Activated CD4-positive, alpha-beta memory T cell treated with anti-CD3 and anti-CD28 coated beads for 36 hours (primary cell): ENCODE measurements at regions not wholly inside any gene's neighbourhood (a gene's known extent, or its start where the extent isn't known, plus 50 kb on each side); places are given as distances from the start of the nearest gene placed in this dataset.

Experiments used
- CTCF ChIA-PET: fragments of 350-600 bp; sonication (Branson Sonifier 250); formaldehyde crosslinking; loops from one replicate; lab custom pipeline; 2021; ENCODE audit warnings: antibody characterized with exemption, inconsistent platforms; lab: Charles Lee
- POLR2A ChIA-PET: fragments of 350-600 bp; sonication (Branson Sonifier 250); formaldehyde crosslinking; loops from one replicate; lab custom pipeline; 2021; ENCODE audit warnings: antibody characterized with exemption; lab: Charles Lee
- DNase-seq: peaks from one replicate; pipeline ENCODE4 v3.0.0-alpha.2; 2020
- H3K27ac Mint-ChIP-seq: one replicate; pipeline ENCODE4 v1.8.0; 2021; ENCODE audit warnings: mixed read lengths
- H3K27me3 Mint-ChIP-seq: one replicate; pipeline ENCODE4 v1.8.0; 2021; ENCODE audit warnings: mixed read lengths
- H3K36me3 Mint-ChIP-seq: one replicate; pipeline ENCODE4 v1.8.0; 2021; ENCODE audit warnings: mixed read lengths
- H3K4me1 Mint-ChIP-seq: one replicate; pipeline ENCODE4 v1.8.0; 2021; ENCODE audit warnings: low read depth, mixed read lengths
- H3K4me3 Mint-ChIP-seq: one replicate; pipeline ENCODE4 v1.8.0; 2021; ENCODE audit warnings: mild to moderate bottlenecking, mixed read lengths
- H3K9me3 Mint-ChIP-seq: one replicate; pipeline ENCODE4 v1.8.0; 2021; ENCODE audit warnings: mixed read lengths
- intact Hi-C: fragments of 100-400 bp; cut with micrococcal nuclease; formaldehyde crosslinking; loops from one replicate; pipeline ENCODE4 v1.15.1; 2023

GRCh38 chr9:73775757-73776156 is 624.1 kb downstream of the ANXA1 start:
- Mint-ChIP-seq H3K27ac (no peak overlapping the region), H3K4me3 (no peak overlapping the region), H3K4me1 (no peaks in the 10 kb centered on the region), H3K27me3 (no peaks in the 10 kb centered on the region), H3K36me3 (no peaks in the 10 kb centered on the region), H3K9me3 (no peaks in the 10 kb centered on the region)
- CTCF ChIA-PET, result no interaction called here
- POLR2A ChIA-PET, result no interaction called here
- DNase-seq, result no peak
- intact Hi-C loops, result no loop called here

GRCh38 chr9:73780916-73781315 is 629.3 kb downstream of the ANXA1 start:
- no peak overlapping the region for H3K4me3 Mint-ChIP-seq
- no peak for DNase-seq
- H3K27me3 Mint-ChIP-seq, result no peaks in the 10 kb centered on the region
- ChIA-PET CTCF (no interaction called here), POLR2A (no interaction called here)
- H3K4me1 Mint-ChIP-seq, result no peaks in the 10 kb centered on the region
- intact Hi-C loops, result no loop called here
- H3K27ac Mint-ChIP-seq, result no peak overlapping the region
- peaks cover 8% of the 10 kb centered on the region for H3K9me3 Mint-ChIP-seq
- H3K36me3 Mint-ChIP-seq, result no peaks in the 10 kb centered on the region

GRCh38 chr9:73782166-73782565 is 630.5 kb downstream of the ANXA1 start:
- POLR2A ChIA-PET, result no interaction called here
- CTCF ChIA-PET, result no interaction called here

GRCh38 chr9:73799446-73799845 is 647.8 kb downstream of the ANXA1 start:
- no peaks in the 10 kb centered on the region for H3K36me3 Mint-ChIP-seq
- intact Hi-C loops, result no loop called here
- H3K9me3 Mint-ChIP-seq, result no peaks in the 10 kb centered on the region
- no peaks in the 10 kb centered on the region for H3K27me3 Mint-ChIP-seq
- no peak overlapping the region for H3K27ac Mint-ChIP-seq
- CTCF ChIA-PET, result no interaction called here
- DNase-seq, result no peak
- H3K4me1 Mint-ChIP-seq, result no peaks in the 10 kb centered on the region
- POLR2A ChIA-PET, result no interaction called here
- H3K4me3 Mint-ChIP-seq, result no peak overlapping the region

More at GRCh38 chr9:73782166-73782565, 630.5 kb downstream of the ANXA1 start:
- Mint-ChIP-seq H3K4me1 (no peaks in the 10 kb centered on the region), H3K4me3 (no peak overlapping the region), H3K27me3 (no peaks in the 10 kb centered on the region), H3K27ac (no peak overlapping the region), H3K36me3 (no peaks in the 10 kb centered on the region), H3K9me3 (peaks cover 8% of the 10 kb centered on the region)
- intact Hi-C loops, result no loop called here
- DNase-seq, result no peak

- POLR2A ChIA-PET, result no interaction called here
- Mint-ChIP-seq H3K4me3 (no peak overlapping the region), H3K27ac (no peak overlapping the region), H3K9me3 (no peaks in the 10 kb centered on the region), H3K4me1 (no peaks in the 10 kb centered on the region), H3K36me3 (no peaks in the 10 kb centered on the region), H3K27me3 (no peaks in the 10 kb centered on the region)
- intact Hi-C loops, result no loop called here
- DNase-seq, result no peak
- CTCF ChIA-PET, result no interaction called here
Observed at GRCh38 chr9:73805111-73805510, 653.4 kb downstream of the ANXA1 start.

- DNase-seq, result no peak
- Mint-ChIP-seq H3K27ac (no peak overlapping the region), H3K9me3 (no peaks in the 10 kb centered on the region), H3K4me3 (no peak overlapping the region), H3K4me1 (no peaks in the 10 kb centered on the region), H3K27me3 (no peaks in the 10 kb centered on the region), H3K36me3 (no peaks in the 10 kb centered on the region)
- CTCF ChIA-PET, result no interaction called here
- intact Hi-C loops, result no loop called here
- POLR2A ChIA-PET, result no interaction called here
Observed at GRCh38 chr9:73805853-73806458, 654.3 kb downstream of the ANXA1 start.

GRCh38 chr9:73806876-73807275 is 655.2 kb downstream of the ANXA1 start:
- intact Hi-C loops, result no loop called here
- Mint-ChIP-seq H3K27ac (no peak overlapping the region), H3K27me3 (no peaks in the 10 kb centered on the region), H3K4me3 (no peak overlapping the region), H3K4me1 (no peaks in the 10 kb centered on the region), H3K9me3 (no peaks in the 10 kb centered on the region), H3K36me3 (no peaks in the 10 kb centered on the region)
- DNase-seq, result no peak
- ChIA-PET CTCF (no interaction called here), POLR2A (no interaction called here)

GRCh38 chr9:73807952-73808351 is 656.3 kb downstream of the ANXA1 start:
- Mint-ChIP-seq H3K27me3 (no peaks in the 10 kb centered on the region), H3K36me3 (no peaks in the 10 kb centered on the region), H3K4me1 (no peaks in the 10 kb centered on the region), H3K27ac (no peak overlapping the region), H3K4me3 (no peak overlapping the region), H3K9me3 (no peaks in the 10 kb centered on the region)
- intact Hi-C loops, result no loop called here
- no peak for DNase-seq
- POLR2A ChIA-PET, result no interaction called here
- CTCF ChIA-PET, result no interaction called here

- ChIA-PET CTCF (no interaction called here), POLR2A (no interaction called here)
- DNase-seq, result no peak
- Mint-ChIP-seq H3K4me1 (no peaks in the 10 kb centered on the region), H3K27ac (no peak overlapping the region), H3K36me3 (no peaks in the 10 kb centered on the region), H3K4me3 (no peak overlapping the region), H3K27me3 (no peaks in the 10 kb centered on the region), H3K9me3 (no peaks in the 10 kb centered on the region)
- intact Hi-C loops, result no loop called here
Observed at GRCh38 chr9:73810585-73811215, 659.0 kb downstream of the ANXA1 start.

- DNase-seq, result no peak
- Mint-ChIP-seq H3K4me1 (no peaks in the 10 kb centered on the region), H3K4me3 (no peak overlapping the region), H3K27me3 (no peaks in the 10 kb centered on the region), H3K36me3 (no peaks in the 10 kb centered on the region), H3K9me3 (no peaks in the 10 kb centered on the region), H3K27ac (no peak overlapping the region)
- ChIA-PET POLR2A (no interaction called here), CTCF (no interaction called here)
- intact Hi-C loops, result no loop called here
Observed at GRCh38 chr9:73813546-73813945, 661.9 kb downstream of the ANXA1 start.

GRCh38 chr9:73816905-73817304 is 665.2 kb downstream of the ANXA1 start:
- H3K27ac Mint-ChIP-seq, result no peak overlapping the region
- no peak for DNase-seq
- no peak overlapping the region for H3K4me3 Mint-ChIP-seq
- intact Hi-C loops, result no loop called here
- H3K4me1 Mint-ChIP-seq, result no peaks in the 10 kb centered on the region
- no peaks in the 10 kb centered on the region for H3K9me3 Mint-ChIP-seq
- H3K36me3 Mint-ChIP-seq, result no peaks in the 10 kb centered on the region
- H3K27me3 Mint-ChIP-seq, result no peaks in the 10 kb centered on the region
- ChIA-PET CTCF (no interaction called here), POLR2A (no interaction called here)

GRCh38 chr9:73824671-73825070 is 672.5 kb upstream of the RORB start:
- no peaks in the 10 kb centered on the region for H3K36me3 Mint-ChIP-seq
- DNase-seq, result no peak
- H3K4me1 Mint-ChIP-seq, result no peaks in the 10 kb centered on the region
- ChIA-PET POLR2A (no interaction called here), CTCF (no interaction called here)
- H3K27me3 Mint-ChIP-seq, result no peaks in the 10 kb centered on the region
- H3K9me3 Mint-ChIP-seq, result no peaks in the 10 kb centered on the region
- intact Hi-C loops, result no loop called here
- H3K27ac Mint-ChIP-seq, result no peak overlapping the region
- H3K4me3 Mint-ChIP-seq, result no peak overlapping the region

- no peak overlapping the region for H3K27ac Mint-ChIP-seq
- ChIA-PET CTCF (no interaction called here), POLR2A (no interaction called here)
- H3K4me3 Mint-ChIP-seq, result no peak overlapping the region
- intact Hi-C loops, result loop anchor here (10.0 kb wide), 1 partner anchor 184 kb away; no protein-coding TSS in a partner anchor
- no peaks in the 10 kb centered on the region for H3K9me3 Mint-ChIP-seq
- H3K36me3 Mint-ChIP-seq, result no peaks in the 10 kb centered on the region
- DNase-seq, result no peak
- H3K27me3 Mint-ChIP-seq, result no peaks in the 10 kb centered on the region
- no peaks in the 10 kb centered on the region for H3K4me1 Mint-ChIP-seq
Observed at GRCh38 chr9:73838871-73839270, 658.3 kb upstream of the RORB start.
